LHCN-M2 (cell line): ENCODE measurements at regions not wholly inside any gene's neighbourhood (a gene's known extent, or its start where the extent isn't known, plus 50 kb on each side); places are given as distances from the start of the nearest gene placed in this dataset.
"Not testable (repeated sequence)": the region's sequence is repeated elsewhere in the genome, so short reads cannot be mapped to it uniquely, and the experiment has no call there.

ENCODE experiments used
- DNase-seq: peaks from one replicate; pipeline ENCODE4 v3.0.0-alpha.2; 2012; ENCODE audit warnings: low read depth

GRCh38 chr1:38186566-38186965 lies 140.0 kb upstream of the POU3F1 start:
- no peak for DNase-seq

GRCh38 chr1:38185913-38186312 lies 139.3 kb upstream of the POU3F1 start:
- no peak for DNase-seq

GRCh38 chr1:38183747-38184146 lies 137.2 kb upstream of the POU3F1 start:
- no peak for DNase-seq

- DNase-seq = no peak
These were observed 136.5 kb upstream of the POU3F1 start for GRCh38 chr1:38183096-38183495.

GRCh38 chr1:38180388-38180787 lies 133.8 kb upstream of the POU3F1 start:
- DNase-seq = not testable (repeated sequence)

GRCh38 chr1:38179483-38179882 lies 132.9 kb upstream of the POU3F1 start:
- DNase-seq = no peak

GRCh38 chr1:38178216-38178615 lies 131.6 kb upstream of the POU3F1 start:
- DNase-seq = no peak

- no peak for DNase-seq
These were observed 128.5 kb upstream of the POU3F1 start for GRCh38 chr1:38175121-38175520.

- no peak for DNase-seq
These were observed 127.3 kb upstream of the POU3F1 start for GRCh38 chr1:38173848-38174247.

- DNase-seq = no peak
These were observed 126.7 kb upstream of the POU3F1 start for GRCh38 chr1:38173157-38173831.

GRCh38 chr1:38169121-38169520 lies 122.5 kb upstream of the POU3F1 start:
- no peak for DNase-seq

- no peak for DNase-seq
These were observed 121.8 kb upstream of the POU3F1 start for GRCh38 chr1:38168365-38168764.

GRCh38 chr1:38166461-38166860 lies 119.9 kb upstream of the POU3F1 start:
- DNase-seq = no peak

GRCh38 chr1:38153778-38154470 lies 107.3 kb upstream of the POU3F1 start:
- DNase-seq = peak; percentile 7

GRCh38 chr1:38153066-38153777 lies 106.6 kb upstream of the POU3F1 start:
- DNase-seq = no peak

GRCh38 chr1:38152351-38153065 lies 105.9 kb upstream of the POU3F1 start:
- DNase-seq = peak; percentile 14

GRCh38 chr1:38151399-38151798 lies 104.8 kb upstream of the POU3F1 start:
- DNase-seq = no peak

- not testable (repeated sequence) for DNase-seq
These were observed 99.5 kb upstream of the POU3F1 start for GRCh38 chr1:38146079-38146478.

- no peak for DNase-seq
These were observed 96.0 kb upstream of the POU3F1 start for GRCh38 chr1:38142606-38143005.

- no peak for DNase-seq
These were observed 94.9 kb upstream of the POU3F1 start for GRCh38 chr1:38141483-38141882.

- no peak for DNase-seq
These were observed 93.3 kb upstream of the POU3F1 start for GRCh38 chr1:38139738-38140487.
